B cell (primary cell): ENCODE measurements at regions not wholly inside any gene's neighbourhood (a gene's known extent, or its start where the extent isn't known, plus 50 kb on each side); places are given as distances from the start of the nearest gene placed in this dataset.

ENCODE experiments used
- EZH2 ChIP-seq: IDR thresholded peaks from 2 replicates; pipeline ENCODE4 v1.6.1; 2012; ENCODE audit warnings: borderline replicate concordance, low read depth, mild to moderate bottlenecking, moderate library complexity, low read length; ENCODE audit not compliant: insufficient read depth, poor library complexity, severe bottlenecking
- TF ChIP-seq, protein P1 (sequence below): fragments of 200-600 bp; IDR thresholded peaks from one replicate; pipeline ENCODE4 v1.8.0; 2022; ENCODE audit warnings: antibody characterized with exemption, mild to moderate bottlenecking

DNA sequence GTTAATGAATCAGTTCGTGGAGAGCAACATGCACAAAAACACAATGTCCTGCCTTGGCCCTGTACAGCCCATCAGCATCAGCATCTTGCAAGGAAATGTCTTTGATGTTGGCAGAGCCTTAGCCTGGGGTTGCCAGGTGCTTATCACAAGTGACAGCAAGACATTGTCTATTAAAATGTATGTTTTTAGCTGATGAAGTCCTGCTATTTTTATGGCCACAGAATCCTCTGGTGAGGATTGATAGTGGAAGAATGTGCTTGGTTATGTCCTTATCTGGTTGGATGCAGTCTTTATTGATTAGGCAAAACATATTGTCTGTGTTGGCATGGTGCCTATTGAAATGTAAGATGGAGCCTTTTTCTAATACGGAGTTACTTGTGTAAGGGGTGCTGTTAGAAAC is 1427.0 kb upstream of the MIR17HG start:
- TF ChIP-seq, protein P1, sequence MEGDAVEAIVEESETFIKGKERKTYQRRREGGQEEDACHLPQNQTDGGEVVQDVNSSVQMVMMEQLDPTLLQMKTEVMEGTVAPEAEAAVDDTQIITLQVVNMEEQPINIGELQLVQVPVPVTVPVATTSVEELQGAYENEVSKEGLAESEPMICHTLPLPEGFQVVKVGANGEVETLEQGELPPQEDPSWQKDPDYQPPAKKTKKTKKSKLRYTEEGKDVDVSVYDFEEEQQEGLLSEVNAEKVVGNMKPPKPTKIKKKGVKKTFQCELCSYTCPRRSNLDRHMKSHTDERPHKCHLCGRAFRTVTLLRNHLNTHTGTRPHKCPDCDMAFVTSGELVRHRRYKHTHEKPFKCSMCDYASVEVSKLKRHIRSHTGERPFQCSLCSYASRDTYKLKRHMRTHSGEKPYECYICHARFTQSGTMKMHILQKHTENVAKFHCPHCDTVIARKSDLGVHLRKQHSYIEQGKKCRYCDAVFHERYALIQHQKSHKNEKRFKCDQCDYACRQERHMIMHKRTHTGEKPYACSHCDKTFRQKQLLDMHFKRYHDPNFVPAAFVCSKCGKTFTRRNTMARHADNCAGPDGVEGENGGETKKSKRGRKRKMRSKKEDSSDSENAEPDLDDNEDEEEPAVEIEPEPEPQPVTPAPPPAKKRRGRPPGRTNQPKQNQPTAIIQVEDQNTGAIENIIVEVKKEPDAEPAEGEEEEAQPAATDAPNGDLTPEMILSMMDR = no peak
- TF ChIP-seq EZH2 = no peak
